ENCODE measurements at regions not wholly inside any gene's neighbourhood (a gene's known extent, or its start where the extent isn't known, plus 50 kb on each side); places are given as distances from the start of the nearest gene placed in this dataset.

DNA sequence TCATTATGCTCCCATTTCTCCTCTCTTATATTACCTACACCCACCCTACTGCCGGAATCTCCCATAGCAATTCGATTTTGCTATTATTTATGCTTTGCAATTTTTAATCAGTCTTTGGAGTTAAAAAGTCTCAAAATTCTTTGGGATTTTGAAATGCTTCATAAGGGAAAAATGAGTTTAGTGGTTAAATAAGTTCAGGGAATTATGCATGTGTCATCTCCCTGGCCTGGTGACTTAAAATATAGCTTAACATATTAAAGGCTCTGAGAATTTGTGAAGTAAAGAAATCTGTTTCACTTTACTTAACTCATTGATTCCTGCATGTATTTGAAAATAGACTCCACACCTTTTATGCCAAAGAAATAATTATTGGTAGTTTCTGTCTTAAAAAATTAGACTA lies 185.1 kb upstream of the DIPK2B start:
- Histone ChIP-seq H2AFZ (ENCODE audit: low read length) (no peak overlapping the region), H3K9ac (ENCODE audit: low read length) (no peak overlapping the region), H3F3A (ENCODE audit: insufficient read depth, low read length) (no peaks in the 10 kb centered on the region), H3K4me3 (ENCODE audit: low read depth, low read length, poor library complexity, severe bottlenecking) (no peak overlapping the region), H3K4me2 (ENCODE audit: low read length) (no peak overlapping the region), H3K9me2 (ENCODE audit: low read depth, low read length) (no peaks in the 10 kb centered on the region), H3K27me3 (ENCODE audit: insufficient read depth, low read length) (no peaks in the 10 kb centered on the region), H3K79me2 (ENCODE audit: insufficient read depth, low read length) (no peaks in the 10 kb centered on the region), H3K9me3 (ENCODE audit: low read length) (no peaks in the 10 kb centered on the region), H3K4me1 (ENCODE audit: insufficient read depth, low read length, severe bottlenecking) (no peaks in the 10 kb centered on the region), H4K20me1 (ENCODE audit: insufficient read depth, low read length) (no peaks in the 10 kb centered on the region), H3K27ac (ENCODE audit: low read depth, low read length, poor library complexity, severe bottlenecking) (no peak overlapping the region), H3K36me3 (ENCODE audit: insufficient read depth, low read length) (no peaks in the 10 kb centered on the region)
- no peak for TF ChIP-seq EZH2 (IDR thresholded peaks at IDR 0.05; ENCODE audit: borderline replicate concordance, low read length)
- TF ChIP-seq, protein P1, sequence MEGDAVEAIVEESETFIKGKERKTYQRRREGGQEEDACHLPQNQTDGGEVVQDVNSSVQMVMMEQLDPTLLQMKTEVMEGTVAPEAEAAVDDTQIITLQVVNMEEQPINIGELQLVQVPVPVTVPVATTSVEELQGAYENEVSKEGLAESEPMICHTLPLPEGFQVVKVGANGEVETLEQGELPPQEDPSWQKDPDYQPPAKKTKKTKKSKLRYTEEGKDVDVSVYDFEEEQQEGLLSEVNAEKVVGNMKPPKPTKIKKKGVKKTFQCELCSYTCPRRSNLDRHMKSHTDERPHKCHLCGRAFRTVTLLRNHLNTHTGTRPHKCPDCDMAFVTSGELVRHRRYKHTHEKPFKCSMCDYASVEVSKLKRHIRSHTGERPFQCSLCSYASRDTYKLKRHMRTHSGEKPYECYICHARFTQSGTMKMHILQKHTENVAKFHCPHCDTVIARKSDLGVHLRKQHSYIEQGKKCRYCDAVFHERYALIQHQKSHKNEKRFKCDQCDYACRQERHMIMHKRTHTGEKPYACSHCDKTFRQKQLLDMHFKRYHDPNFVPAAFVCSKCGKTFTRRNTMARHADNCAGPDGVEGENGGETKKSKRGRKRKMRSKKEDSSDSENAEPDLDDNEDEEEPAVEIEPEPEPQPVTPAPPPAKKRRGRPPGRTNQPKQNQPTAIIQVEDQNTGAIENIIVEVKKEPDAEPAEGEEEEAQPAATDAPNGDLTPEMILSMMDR (IDR thresholded peaks at IDR 0.05; ENCODE audit: low read length) = no peak

DNA sequence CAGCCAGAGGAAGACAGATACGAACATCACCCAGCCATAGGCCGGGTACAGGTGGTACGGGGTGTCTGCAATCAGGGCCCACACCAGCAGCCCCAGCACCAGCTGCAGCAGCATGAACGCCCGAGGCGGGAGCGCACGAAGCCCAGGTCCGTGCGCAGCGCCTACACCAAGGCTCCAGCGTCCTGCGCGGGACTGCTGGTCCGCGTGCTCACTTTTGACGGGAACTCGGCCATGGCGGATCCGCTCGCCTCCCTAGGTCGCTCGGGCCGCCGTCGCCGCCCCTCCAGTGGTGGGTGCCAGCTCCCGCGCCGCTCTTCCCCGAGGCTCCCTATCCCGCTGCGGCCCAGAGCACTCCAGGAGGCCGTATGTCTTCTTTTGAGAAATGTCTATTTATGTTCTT lies 181.2 kb upstream of the DIPK2B start:
- Histone ChIP-seq H3K79me2 (ENCODE audit: insufficient read depth, low read length) (no peaks in the 10 kb centered on the region), H4K20me1 (ENCODE audit: insufficient read depth, low read length) (no peaks in the 10 kb centered on the region), H3K9me2 (ENCODE audit: low read depth, low read length) (no peaks in the 10 kb centered on the region), H3K9ac (ENCODE audit: low read length) (no peak overlapping the region), H3K27ac (ENCODE audit: low read depth, low read length, poor library complexity, severe bottlenecking) (no peak overlapping the region), H3K4me1 (ENCODE audit: insufficient read depth, low read length, severe bottlenecking) (no peaks in the 10 kb centered on the region), H3K4me3 (ENCODE audit: low read depth, low read length, poor library complexity, severe bottlenecking) (no peak overlapping the region), H3K9me3 (ENCODE audit: low read length) (no peaks in the 10 kb centered on the region), H2AFZ (ENCODE audit: low read length) (no peak overlapping the region), H3K36me3 (ENCODE audit: insufficient read depth, low read length) (no peaks in the 10 kb centered on the region), H3K27me3 (ENCODE audit: insufficient read depth, low read length) (no peaks in the 10 kb centered on the region), H3F3A (ENCODE audit: insufficient read depth, low read length) (no peaks in the 10 kb centered on the region), H3K4me2 (ENCODE audit: low read length) (no peak overlapping the region)
- TF ChIP-seq EZH2 (IDR thresholded peaks at IDR 0.05; ENCODE audit: borderline replicate concordance, low read length) = no peak
- TF ChIP-seq, protein P1 (IDR thresholded peaks at IDR 0.05; ENCODE audit: low read length) = no peak

DNA sequence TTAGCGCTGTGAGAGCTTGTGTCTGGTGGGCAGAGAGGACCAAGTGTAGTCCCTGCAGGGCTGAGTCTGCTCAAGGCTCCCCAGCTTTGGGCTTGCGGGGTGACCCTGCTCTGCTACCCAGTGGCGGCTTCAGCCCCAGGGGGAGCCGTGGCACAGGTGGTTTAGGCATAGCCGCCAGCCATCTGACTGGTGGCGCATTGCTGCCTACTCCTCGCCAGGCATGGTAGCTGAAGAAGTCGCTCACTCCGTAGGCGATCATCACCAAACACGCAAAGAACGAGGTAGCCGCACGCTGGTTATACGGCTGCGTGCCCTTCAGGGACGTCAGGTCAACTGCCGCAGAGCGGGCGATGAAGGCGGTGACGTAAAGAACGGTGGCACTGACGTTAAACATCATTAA lies 180.7 kb upstream of the DIPK2B start:
- no peak overlapping the region for H3K4me2 ChIP-seq (ENCODE audit: low read length)
- H3K79me2 ChIP-seq (ENCODE audit: insufficient read depth, low read length) = no peaks in the 10 kb centered on the region
- H3F3A ChIP-seq (ENCODE audit: insufficient read depth, low read length) = no peaks in the 10 kb centered on the region
- TF ChIP-seq, protein P1 (IDR thresholded peaks at IDR 0.05; ENCODE audit: low read length) = no peak
- TF ChIP-seq EZH2 (IDR thresholded peaks at IDR 0.05; ENCODE audit: borderline replicate concordance, low read length) = no peak
- H4K20me1 ChIP-seq (ENCODE audit: insufficient read depth, low read length) = no peaks in the 10 kb centered on the region
- H2AFZ ChIP-seq (ENCODE audit: low read length) = no peak overlapping the region
- H3K9me2 ChIP-seq (ENCODE audit: low read depth, low read length) = no peaks in the 10 kb centered on the region
- no peaks in the 10 kb centered on the region for H3K4me1 ChIP-seq (ENCODE audit: insufficient read depth, low read length, severe bottlenecking)
- H3K9ac ChIP-seq (ENCODE audit: low read length) = no peak overlapping the region
- no peak overlapping the region for H3K4me3 ChIP-seq (ENCODE audit: low read depth, low read length, poor library complexity, severe bottlenecking)
- H3K27me3 ChIP-seq (ENCODE audit: insufficient read depth, low read length) = no peaks in the 10 kb centered on the region
- H3K9me3 ChIP-seq (ENCODE audit: low read length) = no peaks in the 10 kb centered on the region
- no peak overlapping the region for H3K27ac ChIP-seq (ENCODE audit: low read depth, low read length, poor library complexity, severe bottlenecking)
- H3K36me3 ChIP-seq (ENCODE audit: insufficient read depth, low read length) = no peaks in the 10 kb centered on the region

Measured in OCI-LY1 (cell line).